PFSK-1 (cell line): ENCODE measurements at regions not wholly inside any gene's neighbourhood (a gene's known extent, or its start where the extent isn't known, plus 50 kb on each side); places are given as distances from the start of the nearest gene placed in this dataset.

Experiments used
- FOXP2 ChIP-seq: optimal IDR thresholded peaks from 2 replicates; pipeline ENCODE3; 2011; ENCODE audit warnings: borderline replicate concordance, control low read depth, inconsistent platforms; ENCODE audit not compliant: insufficient read depth; ENCODE audit errors: extremely low read length, extremely low read depth
- POLR2AphosphoS5 ChIP-seq: IDR thresholded peaks from 2 replicates; pipeline ENCODE4 v1.6.1; 2012; ENCODE audit warnings: low read depth, mild to moderate bottlenecking, control low read depth, low read length, moderate library complexity
- SIN3A ChIP-seq: IDR thresholded peaks from 2 replicates; pipeline ENCODE4 v1.6.1; 2012; ENCODE audit warnings: mild to moderate bottlenecking, low read length, moderate library complexity, borderline replicate concordance; ENCODE audit not compliant: insufficient read depth
- TAF1 ChIP-seq: IDR thresholded peaks from 2 replicates; pipeline ENCODE4 v1.6.1; 2012; ENCODE audit warnings: low read length, control low read depth, borderline replicate concordance; ENCODE audit not compliant: insufficient read depth
- TF ChIP-seq, protein P1 (sequence below), 2 experiments: IDR thresholded peaks; 2 replicates each; pipeline versions ENCODE4 v1.6.1 to v1.8.0; 2011 to 2012; ENCODE audit warnings: low read depth in 2 of 2, low read length in 2 of 2, control low read depth in 1 of 2, inconsistent platforms in 1 of 2, mild to moderate bottlenecking in 1 of 2, moderate library complexity in 1 of 2; ENCODE audit not compliant: insufficient read depth in 1 of 2

GRCh38 chr12:11577658-11578260, 71.7 kb upstream of the ETV6 start:
- TF ChIP-seq, protein P1, sequence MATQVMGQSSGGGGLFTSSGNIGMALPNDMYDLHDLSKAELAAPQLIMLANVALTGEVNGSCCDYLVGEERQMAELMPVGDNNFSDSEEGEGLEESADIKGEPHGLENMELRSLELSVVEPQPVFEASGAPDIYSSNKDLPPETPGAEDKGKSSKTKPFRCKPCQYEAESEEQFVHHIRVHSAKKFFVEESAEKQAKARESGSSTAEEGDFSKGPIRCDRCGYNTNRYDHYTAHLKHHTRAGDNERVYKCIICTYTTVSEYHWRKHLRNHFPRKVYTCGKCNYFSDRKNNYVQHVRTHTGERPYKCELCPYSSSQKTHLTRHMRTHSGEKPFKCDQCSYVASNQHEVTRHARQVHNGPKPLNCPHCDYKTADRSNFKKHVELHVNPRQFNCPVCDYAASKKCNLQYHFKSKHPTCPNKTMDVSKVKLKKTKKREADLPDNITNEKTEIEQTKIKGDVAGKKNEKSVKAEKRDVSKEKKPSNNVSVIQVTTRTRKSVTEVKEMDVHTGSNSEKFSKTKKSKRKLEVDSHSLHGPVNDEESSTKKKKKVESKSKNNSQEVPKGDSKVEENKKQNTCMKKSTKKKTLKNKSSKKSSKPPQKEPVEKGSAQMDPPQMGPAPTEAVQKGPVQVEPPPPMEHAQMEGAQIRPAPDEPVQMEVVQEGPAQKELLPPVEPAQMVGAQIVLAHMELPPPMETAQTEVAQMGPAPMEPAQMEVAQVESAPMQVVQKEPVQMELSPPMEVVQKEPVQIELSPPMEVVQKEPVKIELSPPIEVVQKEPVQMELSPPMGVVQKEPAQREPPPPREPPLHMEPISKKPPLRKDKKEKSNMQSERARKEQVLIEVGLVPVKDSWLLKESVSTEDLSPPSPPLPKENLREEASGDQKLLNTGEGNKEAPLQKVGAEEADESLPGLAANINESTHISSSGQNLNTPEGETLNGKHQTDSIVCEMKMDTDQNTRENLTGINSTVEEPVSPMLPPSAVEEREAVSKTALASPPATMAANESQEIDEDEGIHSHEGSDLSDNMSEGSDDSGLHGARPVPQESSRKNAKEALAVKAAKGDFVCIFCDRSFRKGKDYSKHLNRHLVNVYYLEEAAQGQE (IDR thresholded peaks at IDR 0.05; ENCODE audit: insufficient read depth in 1 of 2, low read depth in 2 of 2, low read length in 2 of 2), result no peak
- TF ChIP-seq SIN3A (no peak), FOXP2 (no peak), TAF1 (no peak), POLR2AphosphoS5 (no peak)

GRCh38 chr12:11578461-11578993, 70.9 kb upstream of the ETV6 start:
- TF ChIP-seq POLR2AphosphoS5, result no peak
- no peak for TF ChIP-seq TAF1
- TF ChIP-seq FOXP2, result no peak
- TF ChIP-seq SIN3A, result no peak
- TF ChIP-seq, protein P1 (IDR thresholded peaks at IDR 0.05; ENCODE audit: insufficient read depth in 1 of 2, low read depth in 2 of 2, low read length in 2 of 2), result no peak

DNA sequence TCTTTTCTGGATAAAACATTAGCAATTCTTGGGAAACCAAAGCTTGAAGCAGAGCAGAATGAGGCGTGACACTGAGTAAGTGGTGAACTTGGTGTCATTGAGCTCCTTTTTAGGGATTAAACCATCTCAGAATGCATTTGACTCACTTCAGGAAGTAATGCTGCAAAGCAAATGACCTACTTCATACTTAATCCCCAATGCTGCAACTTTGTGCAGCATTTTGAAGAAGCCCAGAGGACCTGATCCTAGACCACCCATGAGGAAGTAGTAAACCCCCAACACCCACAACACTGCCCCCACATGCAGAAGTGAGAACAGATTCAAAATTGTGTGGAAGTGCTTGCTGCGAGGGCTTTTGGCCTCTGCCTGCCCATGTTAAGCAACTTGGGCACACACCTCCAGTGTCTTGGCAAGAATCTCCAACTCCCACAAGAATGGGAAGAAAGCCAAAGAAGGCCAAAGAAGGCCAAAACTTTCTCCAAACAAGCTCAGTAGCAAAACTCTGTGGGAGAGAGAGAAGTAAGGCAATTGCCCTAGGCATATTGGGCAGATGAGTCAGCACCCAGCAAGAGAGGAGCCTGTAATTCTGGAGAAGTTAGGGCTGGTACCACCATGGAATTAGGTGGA, 69.2 kb upstream of the ETV6 start:
- TF ChIP-seq, protein P1 (IDR thresholded peaks at IDR 0.05; ENCODE audit: insufficient read depth in 1 of 2, low read depth in 2 of 2, low read length in 2 of 2), result no peak
- TF ChIP-seq POLR2AphosphoS5 (no peak), TAF1 (no peak), SIN3A (no peak), FOXP2 (no peak)

GRCh38 chr12:11581179-11581755, 68.2 kb upstream of the ETV6 start:
- TF ChIP-seq, protein P1 (IDR thresholded peaks at IDR 0.05; ENCODE audit: insufficient read depth in 1 of 2, low read depth in 2 of 2, low read length in 2 of 2), result no peak
- TF ChIP-seq TAF1 (no peak), SIN3A (no peak), POLR2AphosphoS5 (no peak), FOXP2 (no peak)
